RWPE1 (cell line): ENCODE measurements at regions not wholly inside any gene's neighbourhood (a gene's known extent, or its start where the extent isn't known, plus 50 kb on each side); places are given as distances from the start of the nearest gene placed in this dataset.

ENCODE experiments used
- CTCF ChIA-PET: fragments of 350-600 bp; sonication (Branson Sonifier 250); formaldehyde crosslinking; extraction: SDS; loops from one replicate; lab custom pipeline; 2021; lab: Yijun Ruan, JAX
- POLR2A ChIA-PET: fragments of 400-600 bp; formaldehyde crosslinking; extraction: SDS; loops from one replicate; lab custom pipeline; 2020; ENCODE audit warnings: antibody characterized with exemption; ENCODE audit not compliant: low non-redundant PET; lab: Yijun Ruan, JAX
- DNase-seq: peaks from one replicate; pipeline ENCODE4 v3.0.0; 2012; ENCODE audit warnings: low spot score
- H3K27ac ChIP-seq: fragments of 450-650 bp; 2 replicates; pipeline ENCODE4 v1.5.1; 2017
- CTCF ChIP-seq: fragments of 450-650 bp; conservative IDR thresholded peaks from 2 replicates; pipeline ENCODE4 v1.5.1; 2017; ENCODE audit warnings: low read depth, mild to moderate bottlenecking

- POLR2A ChIA-PET: no interaction called here
Measured at GRCh38 chr14:43872222-43872621, 634.9 kb downstream of the FSCB start.

GRCh38 chr14:43858981-43859380 lies 648.1 kb downstream of the FSCB start:
- no peak overlapping the region for H3K27ac ChIP-seq
- no peak for TF ChIP-seq CTCF
- ChIA-PET CTCF (no interaction called here), POLR2A (no interaction called here)
- DNase-seq: no peak

More at GRCh38 chr14:43872222-43872621, 634.9 kb downstream of the FSCB start:
- no peak overlapping the region for H3K27ac ChIP-seq
- CTCF ChIA-PET: no interaction called here
- no peak for DNase-seq
- no peak for TF ChIP-seq CTCF

- POLR2A ChIA-PET: no interaction called here
- no peak overlapping the region for H3K27ac ChIP-seq
- no peak for TF ChIP-seq CTCF
- CTCF ChIA-PET: no interaction called here
- DNase-seq: no peak
Measured at GRCh38 chr14:43855556-43855955, 651.5 kb downstream of the FSCB start.

GRCh38 chr14:43853541-43853940 lies 653.5 kb downstream of the FSCB start:
- ChIA-PET CTCF (interaction anchor here (0.6 to 0.7 kb wide), 2 partner anchors 922 to 1550 kb away, joined by 3 to 4 read pairs; no protein-coding TSS in a partner anchor), POLR2A (no interaction called here)
- H3K27ac ChIP-seq: no peak overlapping the region
- no peak for DNase-seq
- TF ChIP-seq CTCF: no peak

- CTCF ChIA-PET: no interaction called here
- H3K27ac ChIP-seq: no peak overlapping the region
- TF ChIP-seq CTCF: no peak
- no peak for DNase-seq
- POLR2A ChIA-PET: no interaction called here
Measured at GRCh38 chr14:43803076-43803689, 703.9 kb downstream of the FSCB start.

GRCh38 chr14:43795600-43796228 lies 711.4 kb downstream of the FSCB start:
- TF ChIP-seq CTCF: no peak
- no peak overlapping the region for H3K27ac ChIP-seq
- CTCF ChIA-PET: interaction anchor here (1.2 kb wide), 1 partner anchor 292 kb away, joined by 3 read pairs; no protein-coding TSS in a partner anchor
- POLR2A ChIA-PET: no interaction called here
- no peak for DNase-seq
